Activated naive CD4-positive, alpha-beta T cell treated with anti-CD3 and anti-CD28 coated beads for 36 hours (primary cell): ENCODE measurements at regions not wholly inside any gene's neighbourhood (a gene's known extent, or its start where the extent isn't known, plus 50 kb on each side); places are given as distances from the start of the nearest gene placed in this dataset.

ENCODE experiments used
- CTCF ChIA-PET: fragments of 350-600 bp; sonication (Branson Sonifier 250); formaldehyde crosslinking; loops from one replicate; lab custom pipeline; 2021; ENCODE audit warnings: antibody characterized with exemption; lab: Charles Lee
- DNase-seq: peaks from one replicate; pipeline ENCODE4 v3.0.0-alpha.2; 2020
- H3K27ac Mint-ChIP-seq: one replicate; pipeline ENCODE4 v1.8.0; 2021; ENCODE audit warnings: mild to moderate bottlenecking, mixed read lengths
- H3K27me3 Mint-ChIP-seq: one replicate; pipeline ENCODE4 v1.8.0; 2021; ENCODE audit warnings: low read depth, mixed read lengths
- H3K36me3 Mint-ChIP-seq: one replicate; pipeline ENCODE4 v1.8.0; 2021; ENCODE audit warnings: low read depth, mixed read lengths
- H3K4me1 Mint-ChIP-seq: one replicate; pipeline ENCODE4 v1.8.0; 2021; ENCODE audit warnings: low read depth, mixed read lengths
- H3K4me3 Mint-ChIP-seq: one replicate; pipeline ENCODE4 v1.8.0; 2021; ENCODE audit warnings: mild to moderate bottlenecking, moderate library complexity, mixed read lengths
- H3K9me3 Mint-ChIP-seq: one replicate; pipeline ENCODE4 v1.8.0; 2021; ENCODE audit warnings: mixed read lengths
- intact Hi-C: fragments of 100-400 bp; cut with micrococcal nuclease; formaldehyde crosslinking; loops from one replicate; pipeline ENCODE4 v1.15.1; 2023

- CTCF ChIA-PET: no interaction called here
- Mint-ChIP-seq H3K27ac (no peak overlapping the region), H3K4me3 (no peak overlapping the region), H3K4me1 (no peaks in the 10 kb centered on the region), H3K9me3 (peaks cover 3% of the 10 kb centered on the region), H3K36me3 (no peaks in the 10 kb centered on the region), H3K27me3 (no peaks in the 10 kb centered on the region)
- intact Hi-C loops: no loop called here
- no peak for DNase-seq
Measured at GRCh38 chr2:106963893-106964292, 77.9 kb upstream of the ST6GAL2 start.

- Mint-ChIP-seq H3K27ac (no peak overlapping the region), H3K4me1 (no peaks in the 10 kb centered on the region), H3K9me3 (peaks cover 3% of the 10 kb centered on the region), H3K36me3 (no peaks in the 10 kb centered on the region), H3K4me3 (no peak overlapping the region), H3K27me3 (no peaks in the 10 kb centered on the region)
- no peak for DNase-seq
- CTCF ChIA-PET: no interaction called here
- intact Hi-C loops: no loop called here
Measured at GRCh38 chr2:106965611-106966010, 79.6 kb upstream of the ST6GAL2 start.

GRCh38 chr2:106969777-106970176 is 83.8 kb upstream of the ST6GAL2 start:
- H3K4me1 Mint-ChIP-seq: no peaks in the 10 kb centered on the region
- H3K27ac Mint-ChIP-seq: no peak overlapping the region
- peaks cover 3% of the 10 kb centered on the region for H3K9me3 Mint-ChIP-seq
- intact Hi-C loops: no loop called here
- no peak for DNase-seq
- CTCF ChIA-PET: no interaction called here
- no peak overlapping the region for H3K4me3 Mint-ChIP-seq
- no peaks in the 10 kb centered on the region for H3K27me3 Mint-ChIP-seq
- no peaks in the 10 kb centered on the region for H3K36me3 Mint-ChIP-seq

GRCh38 chr2:106970471-106971261 is 84.7 kb upstream of the ST6GAL2 start:
- Mint-ChIP-seq H3K27ac (no peak overlapping the region), H3K9me3 (peaks cover 3% of the 10 kb centered on the region), H3K4me3 (no peak overlapping the region), H3K4me1 (no peaks in the 10 kb centered on the region), H3K27me3 (no peaks in the 10 kb centered on the region), H3K36me3 (no peaks in the 10 kb centered on the region)
- intact Hi-C loops: no loop called here
- CTCF ChIA-PET: no interaction called here
- DNase-seq: no peak

- Mint-ChIP-seq H3K27me3 (no peaks in the 10 kb centered on the region), H3K36me3 (no peaks in the 10 kb centered on the region), H3K4me1 (no peaks in the 10 kb centered on the region), H3K27ac (no peak overlapping the region), H3K4me3 (no peak overlapping the region), H3K9me3 (peaks cover 3% of the 10 kb centered on the region)
- intact Hi-C loops: no loop called here
- DNase-seq: no peak
- CTCF ChIA-PET: no interaction called here
Measured at GRCh38 chr2:106972782-106973181, 86.8 kb upstream of the ST6GAL2 start.

GRCh38 chr2:106974891-106975290 is 88.9 kb upstream of the ST6GAL2 start:
- Mint-ChIP-seq H3K27ac (no peak overlapping the region), H3K9me3 (no peaks in the 10 kb centered on the region), H3K27me3 (no peaks in the 10 kb centered on the region), H3K36me3 (no peaks in the 10 kb centered on the region), H3K4me1 (no peaks in the 10 kb centered on the region), H3K4me3 (no peak overlapping the region)
- no peak for DNase-seq
- CTCF ChIA-PET: no interaction called here
- intact Hi-C loops: no loop called here

GRCh38 chr2:106975641-106976040 is 89.7 kb upstream of the ST6GAL2 start:
- no peaks in the 10 kb centered on the region for H3K4me1 Mint-ChIP-seq
- no peak overlapping the region for H3K27ac Mint-ChIP-seq
- no peak overlapping the region for H3K4me3 Mint-ChIP-seq
- no peaks in the 10 kb centered on the region for H3K9me3 Mint-ChIP-seq
- H3K36me3 Mint-ChIP-seq: no peaks in the 10 kb centered on the region
- CTCF ChIA-PET: no interaction called here
- intact Hi-C loops: no loop called here
- DNase-seq: no peak
- H3K27me3 Mint-ChIP-seq: no peaks in the 10 kb centered on the region

GRCh38 chr2:106976548-106976947 is 90.6 kb upstream of the ST6GAL2 start:
- CTCF ChIA-PET: no interaction called here
- intact Hi-C loops: no loop called here
- Mint-ChIP-seq H3K27ac (no peak overlapping the region), H3K9me3 (no peaks in the 10 kb centered on the region), H3K27me3 (no peaks in the 10 kb centered on the region), H3K36me3 (no peaks in the 10 kb centered on the region), H3K4me1 (no peaks in the 10 kb centered on the region), H3K4me3 (no peak overlapping the region)
- no peak for DNase-seq

- intact Hi-C loops: no loop called here
- Mint-ChIP-seq H3K4me1 (no peaks in the 10 kb centered on the region), H3K27ac (no peak overlapping the region), H3K27me3 (no peaks in the 10 kb centered on the region), H3K4me3 (no peak overlapping the region), H3K36me3 (no peaks in the 10 kb centered on the region), H3K9me3 (no peaks in the 10 kb centered on the region)
- no peak for DNase-seq
- CTCF ChIA-PET: no interaction called here
Measured at GRCh38 chr2:106977717-106978116, 91.8 kb upstream of the ST6GAL2 start.

- CTCF ChIA-PET: no interaction called here
- DNase-seq: no peak
- no peak overlapping the region for H3K27ac Mint-ChIP-seq
- intact Hi-C loops: no loop called here
- no peaks in the 10 kb centered on the region for H3K27me3 Mint-ChIP-seq
- no peak overlapping the region for H3K4me3 Mint-ChIP-seq
- H3K4me1 Mint-ChIP-seq: no peaks in the 10 kb centered on the region
- no peaks in the 10 kb centered on the region for H3K9me3 Mint-ChIP-seq
- H3K36me3 Mint-ChIP-seq: no peaks in the 10 kb centered on the region
Measured at GRCh38 chr2:106978647-106979046, 92.7 kb upstream of the ST6GAL2 start.

GRCh38 chr2:106981491-106981890 is 95.5 kb upstream of the ST6GAL2 start:
- CTCF ChIA-PET: no interaction called here
- intact Hi-C loops: no loop called here

GRCh38 chr2:106982350-106982749 is 96.4 kb upstream of the ST6GAL2 start:
- no peak for DNase-seq
- Mint-ChIP-seq H3K36me3 (no peaks in the 10 kb centered on the region), H3K27ac (no peak overlapping the region), H3K27me3 (no peaks in the 10 kb centered on the region), H3K4me1 (no peaks in the 10 kb centered on the region), H3K9me3 (no peaks in the 10 kb centered on the region), H3K4me3 (no peak overlapping the region)
- intact Hi-C loops: no loop called here
- CTCF ChIA-PET: no interaction called here

More at GRCh38 chr2:106981491-106981890, 95.5 kb upstream of the ST6GAL2 start:
- DNase-seq: no peak
- no peaks in the 10 kb centered on the region for H3K4me1 Mint-ChIP-seq
- no peaks in the 10 kb centered on the region for H3K9me3 Mint-ChIP-seq
- no peak overlapping the region for H3K27ac Mint-ChIP-seq
- H3K36me3 Mint-ChIP-seq: no peaks in the 10 kb centered on the region
- H3K4me3 Mint-ChIP-seq: no peak overlapping the region
- H3K27me3 Mint-ChIP-seq: no peaks in the 10 kb centered on the region

- Mint-ChIP-seq H3K4me1 (no peaks in the 10 kb centered on the region), H3K27ac (no peak overlapping the region), H3K4me3 (no peak overlapping the region), H3K27me3 (peaks cover 3% of the 10 kb centered on the region), H3K36me3 (no peaks in the 10 kb centered on the region), H3K9me3 (no peaks in the 10 kb centered on the region)
- intact Hi-C loops: no loop called here
- CTCF ChIA-PET: no interaction called here
- no peak for DNase-seq
Measured at GRCh38 chr2:106983305-106983704, 97.3 kb upstream of the ST6GAL2 start.
